Smooth muscle cell (in vitro differentiated cells): ENCODE measurements at regions not wholly inside any gene's neighbourhood (a gene's known extent, or its start where the extent isn't known, plus 50 kb on each side); places are given as distances from the start of the nearest gene placed in this dataset.

Source experiments
- DNase-seq: peaks from one replicate; lab custom pipeline; 2025; ENCODE audit not compliant: unreplicated experiment; lab: John Stamatoyannopoulos, UW
- H2AFZ ChIP-seq: fragments of 200-600 bp; sonication (generic); 2 replicates; pipeline ENCODE4 v1.6.0; 2016; ENCODE audit warnings: antibody characterized with exemption, low read depth, mild to moderate bottlenecking
- H3F3A ChIP-seq: fragments of 200-600 bp; sonication (generic); 2 replicates; pipeline ENCODE4 v1.6.0; 2017; ENCODE audit warnings: antibody characterized with exemption, low read depth
- H3K27ac ChIP-seq: fragments of 200-600 bp; sonication (generic); 2 replicates; pipeline ENCODE4 v1.5.1; 2016; ENCODE audit warnings: low read depth, mild to moderate bottlenecking
- H3K27me3 ChIP-seq: fragments of 200-600 bp; sonication (generic); 2 replicates; pipeline ENCODE4 v1.6.1; 2016; ENCODE audit warnings: low read depth, mild to moderate bottlenecking
- H3K36me3 ChIP-seq: fragments of 200-600 bp; sonication (generic); 2 replicates; pipeline ENCODE4 v1.5.1; 2016; ENCODE audit warnings: low read depth
- H3K4me1 ChIP-seq: fragments of 200-600 bp; sonication (generic); 2 replicates; pipeline ENCODE4 v1.5.1; 2016; ENCODE audit warnings: low read depth
- H3K4me2 ChIP-seq: fragments of 200-600 bp; sonication (generic); 2 replicates; pipeline ENCODE4 v1.6.0; 2016; ENCODE audit warnings: mild to moderate bottlenecking
- H3K4me3 ChIP-seq: fragments of 200-600 bp; sonication (generic); 2 replicates; pipeline ENCODE4 v1.5.1; 2016; ENCODE audit warnings: mild to moderate bottlenecking
- H3K79me2 ChIP-seq: fragments of 200-600 bp; sonication (generic); 2 replicates; pipeline ENCODE4 v1.6.0; 2016; ENCODE audit warnings: low read depth, mild to moderate bottlenecking
- H3K9ac ChIP-seq: fragments of 200-600 bp; sonication (generic); 2 replicates; pipeline ENCODE4 v1.6.0; 2016; ENCODE audit warnings: low read depth
- H3K9me3 ChIP-seq: fragments of 200-600 bp; sonication (generic); replicated peaks from 2 replicates; pipeline ENCODE4 v1.5.1; 2016; ENCODE audit warnings: low read depth
- H4K20me1 ChIP-seq: fragments of 200-600 bp; sonication (generic); 2 replicates; pipeline ENCODE4 v1.6.0; 2016; ENCODE audit warnings: low read depth
- WGBS: methylation state at CpG from one replicate; pipeline ENCODE4 v1.1.7; 2016; ENCODE audit warnings: low lambda C conversion rate; 5-methylcytosine and 5-hydroxymethylcytosine counted together
- TF ChIP-seq, protein P1 (sequence below): fragments of 200-600 bp; sonication (generic); IDR thresholded peaks from 2 replicates; pipeline ENCODE4 v1.5.1; 2017; ENCODE audit warnings: borderline replicate concordance, mild to moderate bottlenecking, antibody characterized with exemption; ENCODE audit not compliant: insufficient read depth, poor library complexity, severe bottlenecking

DNA sequence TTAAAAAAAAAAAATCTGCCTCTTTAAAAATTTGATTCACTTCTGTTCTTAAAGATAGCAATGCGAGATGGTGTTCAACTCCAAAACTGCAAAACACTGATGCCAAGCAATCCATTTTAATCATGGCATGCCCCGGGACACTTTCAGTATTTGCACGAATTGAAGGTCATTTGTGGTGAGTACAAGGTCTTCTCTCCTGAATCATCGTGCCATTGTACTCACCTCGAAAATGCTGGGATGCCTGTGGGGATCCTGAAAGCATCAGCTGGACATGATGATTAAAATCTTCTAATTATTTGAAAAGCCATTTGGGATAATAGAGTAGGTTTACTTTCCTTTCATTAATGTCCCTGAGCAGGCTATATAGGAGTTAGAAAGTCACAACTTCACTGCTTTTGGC, 125.1 kb upstream of the NRP1 start:
- TF ChIP-seq, protein P1, sequence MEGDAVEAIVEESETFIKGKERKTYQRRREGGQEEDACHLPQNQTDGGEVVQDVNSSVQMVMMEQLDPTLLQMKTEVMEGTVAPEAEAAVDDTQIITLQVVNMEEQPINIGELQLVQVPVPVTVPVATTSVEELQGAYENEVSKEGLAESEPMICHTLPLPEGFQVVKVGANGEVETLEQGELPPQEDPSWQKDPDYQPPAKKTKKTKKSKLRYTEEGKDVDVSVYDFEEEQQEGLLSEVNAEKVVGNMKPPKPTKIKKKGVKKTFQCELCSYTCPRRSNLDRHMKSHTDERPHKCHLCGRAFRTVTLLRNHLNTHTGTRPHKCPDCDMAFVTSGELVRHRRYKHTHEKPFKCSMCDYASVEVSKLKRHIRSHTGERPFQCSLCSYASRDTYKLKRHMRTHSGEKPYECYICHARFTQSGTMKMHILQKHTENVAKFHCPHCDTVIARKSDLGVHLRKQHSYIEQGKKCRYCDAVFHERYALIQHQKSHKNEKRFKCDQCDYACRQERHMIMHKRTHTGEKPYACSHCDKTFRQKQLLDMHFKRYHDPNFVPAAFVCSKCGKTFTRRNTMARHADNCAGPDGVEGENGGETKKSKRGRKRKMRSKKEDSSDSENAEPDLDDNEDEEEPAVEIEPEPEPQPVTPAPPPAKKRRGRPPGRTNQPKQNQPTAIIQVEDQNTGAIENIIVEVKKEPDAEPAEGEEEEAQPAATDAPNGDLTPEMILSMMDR: no peak
- no peaks in the 10 kb centered on the region for H3K9me3 ChIP-seq

DNA sequence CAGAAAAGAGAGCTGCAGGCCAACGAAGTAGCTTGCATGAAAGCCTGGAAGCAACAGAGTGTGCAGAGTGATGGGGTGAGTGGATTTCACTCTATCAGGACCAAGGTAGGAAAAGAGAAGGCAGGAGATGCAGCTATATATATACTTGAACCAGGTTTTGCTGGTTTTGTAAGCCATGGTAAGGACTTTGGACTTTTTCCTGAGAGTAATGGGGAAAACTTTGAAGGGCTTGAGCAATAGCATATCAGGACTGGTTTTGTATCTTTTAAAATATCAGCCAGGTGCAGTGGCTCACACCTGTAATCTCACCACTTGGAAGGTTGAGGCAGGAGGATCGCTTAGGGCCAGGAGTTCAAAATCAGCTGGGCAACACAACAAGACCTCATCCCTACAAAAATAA, 120.6 kb upstream of the NRP1 start:
- Histone ChIP-seq H3K4me2 (no peak overlapping the region), H3K79me2 (no peaks in the 10 kb centered on the region), H3F3A (no peaks in the 10 kb centered on the region), H4K20me1 (no peaks in the 10 kb centered on the region), H3K9ac (no peak overlapping the region), H3K9me3 (no peaks in the 10 kb centered on the region), H3K36me3 (no peaks in the 10 kb centered on the region), H3K4me1 (no peaks in the 10 kb centered on the region), H2AFZ (no peak overlapping the region), H3K4me3 (no peak overlapping the region), H3K27me3 (no peaks in the 10 kb centered on the region), H3K27ac (no peak overlapping the region)
- DNase-seq: no peak
- TF ChIP-seq, protein P1: no peak
- WGBS: 81% methylated on average over 2 of the region's 2 CpGs

More for the DNA sequence above, 125.1 kb upstream of the NRP1 start:
- Histone ChIP-seq H3K79me2 (no peaks in the 10 kb centered on the region), H3K27ac (peak overlapping the region; percentile 42), H3F3A (no peaks in the 10 kb centered on the region), H4K20me1 (no peaks in the 10 kb centered on the region), H3K4me2 (no peak overlapping the region), H3K36me3 (no peaks in the 10 kb centered on the region), H3K4me3 (no peak overlapping the region), H3K4me1 (no peaks in the 10 kb centered on the region), H3K27me3 (no peaks in the 10 kb centered on the region), H2AFZ (no peak overlapping the region), H3K9ac (no peak overlapping the region)
- no peak for DNase-seq
- 68% methylated on average over 5 of the region's 5 CpGs for WGBS

DNA sequence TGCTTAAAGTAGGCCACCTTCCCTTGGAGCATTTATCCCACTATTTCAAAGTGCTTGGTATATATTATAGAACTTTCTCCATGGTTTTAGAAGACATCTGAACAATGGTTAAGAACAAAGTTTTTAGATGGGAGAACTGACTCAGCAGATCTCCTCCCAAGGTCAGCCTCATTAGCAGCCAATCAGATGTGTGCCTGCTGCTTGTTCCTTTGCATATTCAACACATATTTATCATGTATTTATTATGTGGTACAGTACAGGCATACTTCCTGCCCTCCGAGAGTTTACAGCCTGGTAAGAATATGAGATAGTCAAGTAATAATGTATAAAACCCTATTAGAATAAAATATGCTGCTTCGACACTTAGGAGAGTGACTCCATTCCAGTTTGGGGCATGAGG, 120.1 kb upstream of the NRP1 start:
- no peak overlapping the region for H3K4me3 ChIP-seq
- DNase-seq: no peak
- no peaks in the 10 kb centered on the region for H3K79me2 ChIP-seq
- H3K27me3 ChIP-seq: no peaks in the 10 kb centered on the region
- no peak overlapping the region for H2AFZ ChIP-seq
- no peaks in the 10 kb centered on the region for H4K20me1 ChIP-seq
- H3K9ac ChIP-seq: no peak overlapping the region
- no peak overlapping the region for H3K4me2 ChIP-seq
- no peaks in the 10 kb centered on the region for H3K4me1 ChIP-seq
- WGBS: 84% methylated on average over 2 of the region's 2 CpGs
- no peaks in the 10 kb centered on the region for H3K36me3 ChIP-seq
- H3K9me3 ChIP-seq: no peaks in the 10 kb centered on the region
- H3F3A ChIP-seq: no peaks in the 10 kb centered on the region
- TF ChIP-seq, protein P1: no peak
- no peak overlapping the region for H3K27ac ChIP-seq
